NCI-H82 (cell line): ENCODE measurements at regions not wholly inside any gene's neighbourhood (a gene's known extent, or its start where the extent isn't known, plus 50 kb on each side); places are given as distances from the start of the nearest gene placed in this dataset.
"Not testable (repeated sequence)": the region's sequence is repeated elsewhere in the genome, so short reads cannot be mapped to it uniquely, and the experiment has no call there.

ENCODE experiments used
- DNase-seq: peaks from one replicate; lab custom pipeline; 2025; lab: John Stamatoyannopoulos, UW

DNA sequence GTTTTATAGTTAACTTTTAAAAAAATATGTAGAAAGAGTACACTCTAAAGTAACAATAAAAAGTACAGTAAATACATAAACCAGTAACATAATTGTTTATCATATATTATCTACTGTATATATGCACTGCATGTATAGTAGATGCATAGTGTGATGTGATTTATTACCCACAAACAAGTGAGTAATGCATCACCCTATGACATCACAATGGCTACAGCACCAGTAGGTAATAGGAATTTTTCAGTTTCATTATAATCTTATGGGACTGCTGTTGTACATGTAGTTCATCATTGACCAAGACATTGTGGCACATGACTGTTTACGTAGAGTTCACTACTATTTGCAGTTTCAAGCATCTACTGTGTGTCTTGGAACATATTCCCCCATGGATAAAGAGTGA is 1047.2 kb downstream of the ROBO2 start:
- DNase-seq = no peak

DNA sequence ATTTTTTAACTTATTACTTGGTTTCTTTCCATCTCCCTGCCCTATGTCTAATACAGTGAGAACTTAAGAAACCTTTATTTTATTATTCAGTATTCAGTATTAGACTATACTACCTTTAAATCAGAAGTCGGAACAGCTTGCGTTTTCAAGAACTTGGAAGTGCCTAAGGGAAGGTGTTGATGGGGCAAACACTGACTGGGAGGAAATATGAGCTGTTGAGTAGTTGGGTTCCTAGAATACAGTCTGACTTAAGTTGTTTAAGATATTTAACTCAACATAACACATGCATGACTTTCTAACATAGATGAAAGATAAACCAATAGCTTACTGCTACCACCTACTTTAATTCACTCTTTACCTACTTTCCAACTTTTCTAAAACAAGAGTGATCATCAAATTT is 1048.1 kb downstream of the ROBO2 start:
- no peak for DNase-seq

DNA sequence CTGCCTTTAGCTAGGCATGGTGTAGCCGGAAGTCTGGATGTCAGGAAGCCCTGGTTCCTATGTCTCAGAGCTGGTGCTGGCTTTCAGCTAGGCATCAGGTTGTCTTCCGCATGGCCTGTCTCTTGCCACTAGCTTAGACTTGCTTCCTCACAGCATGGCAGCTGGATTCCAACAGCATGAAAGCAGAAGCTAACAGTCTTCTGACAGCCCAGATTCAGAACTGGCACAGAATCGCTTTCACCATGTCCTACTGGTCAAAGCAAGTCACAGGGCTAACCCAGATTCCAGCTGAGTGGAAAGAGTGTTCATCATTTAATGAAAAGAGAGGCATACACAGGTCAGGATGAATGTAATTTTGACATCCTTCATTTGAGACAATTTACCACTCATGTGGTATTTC is 1050.5 kb downstream of the ROBO2 start:
- DNase-seq = no peak

DNA sequence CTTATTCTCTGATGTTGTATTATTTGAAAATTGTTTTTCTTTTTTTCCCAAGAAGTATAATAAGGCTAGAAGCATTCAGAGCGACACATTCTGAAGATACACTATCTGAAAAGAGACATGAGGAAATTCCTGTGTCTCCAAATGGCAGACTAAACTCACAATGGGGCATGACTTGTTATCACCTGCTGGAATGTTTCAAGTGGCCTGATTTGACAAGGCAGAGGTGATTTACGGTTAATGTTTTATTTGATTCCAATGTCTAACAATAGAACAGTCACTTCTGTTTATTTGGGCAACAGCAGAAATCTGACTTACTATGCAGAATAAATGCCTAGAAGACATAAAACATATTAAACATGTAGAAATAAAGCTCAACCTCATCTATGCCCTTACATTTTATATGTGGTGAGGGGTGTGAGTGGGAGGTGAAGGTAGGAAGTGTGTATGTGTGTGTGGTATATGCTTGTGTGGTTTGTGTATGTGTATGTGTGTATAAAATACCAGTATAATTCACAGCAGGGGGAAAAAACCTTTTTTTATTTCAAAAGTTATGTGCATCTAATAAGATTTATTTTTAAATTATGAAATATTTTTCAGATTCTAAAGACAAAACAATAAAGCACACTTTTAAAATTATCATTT is 1051.7 kb downstream of the ROBO2 start:
- no peak for DNase-seq

DNA sequence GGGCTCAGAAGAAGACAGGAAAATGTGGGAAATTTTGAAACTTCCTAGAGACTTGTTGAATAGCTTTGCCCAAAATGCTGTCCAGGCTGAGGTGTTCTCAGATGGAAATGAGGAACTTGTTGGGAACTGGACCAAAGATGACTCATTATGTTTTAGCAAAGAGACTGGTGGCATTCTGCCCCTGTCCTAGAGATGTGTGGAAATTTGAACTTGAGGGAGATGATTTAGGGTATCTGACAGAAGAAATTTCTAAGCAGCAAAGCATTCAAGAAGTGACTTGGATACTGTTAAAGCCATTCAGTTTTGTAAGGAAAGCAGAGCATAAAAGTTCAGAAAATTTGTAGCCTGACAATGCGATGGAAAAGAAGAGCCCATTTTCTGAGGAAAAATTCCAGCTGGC is 1052.7 kb downstream of the ROBO2 start:
- not testable (repeated sequence) for DNase-seq

DNA sequence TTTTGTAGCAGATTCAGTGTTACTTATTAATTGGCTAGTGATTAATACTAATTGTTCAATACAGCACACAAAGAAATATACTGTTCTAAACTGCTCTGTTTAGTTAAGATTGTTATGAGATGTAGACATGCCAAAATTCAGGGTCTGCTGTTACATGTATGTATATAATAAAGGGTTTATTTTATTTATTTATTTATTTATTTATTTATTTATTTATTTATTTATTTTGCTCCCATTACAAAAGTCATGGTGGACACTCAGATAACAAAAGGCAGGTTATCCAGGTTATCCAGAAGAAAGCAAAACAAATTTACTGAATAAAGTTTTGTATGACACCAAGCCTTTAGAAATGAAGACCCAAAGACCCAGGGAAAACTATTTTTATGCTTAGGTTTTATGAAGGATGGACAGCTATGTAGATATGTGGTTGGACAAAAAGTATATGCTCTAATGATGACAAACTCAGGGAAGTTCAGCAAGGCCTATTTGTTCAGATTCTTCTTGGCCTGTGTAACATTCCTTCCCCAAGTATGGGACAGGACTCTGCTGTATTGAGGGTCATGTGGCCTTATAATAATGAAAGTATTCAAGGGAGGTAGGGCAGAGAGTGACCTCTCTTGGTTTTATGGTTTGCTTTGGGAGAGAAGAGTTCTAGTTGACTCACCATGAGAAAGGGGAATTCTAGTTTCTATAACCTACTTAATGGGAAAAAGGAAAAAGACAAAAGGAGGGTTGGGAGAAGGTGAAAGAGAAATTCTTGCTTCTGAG is 1056.8 kb downstream of the ROBO2 start:
- no peak for DNase-seq

DNA sequence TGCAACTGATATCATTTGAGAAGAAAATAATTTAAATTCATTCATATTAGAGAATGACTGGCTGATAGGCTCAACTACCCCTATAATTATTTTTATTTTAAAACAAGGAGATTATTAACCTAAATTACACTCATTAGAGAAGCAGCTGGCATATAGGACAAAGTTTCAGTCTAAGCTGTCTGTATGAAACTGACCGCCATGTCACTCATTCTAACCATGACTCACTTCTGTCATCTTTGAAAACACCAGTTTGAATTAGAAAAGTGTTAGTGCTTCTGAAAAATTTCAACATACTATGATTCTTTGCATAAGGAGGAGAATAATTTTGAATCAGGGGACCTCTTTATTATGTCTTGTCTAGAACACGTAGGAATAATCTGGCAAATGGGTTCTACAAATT is 1058.5 kb downstream of the ROBO2 start:
- DNase-seq = no peak

DNA sequence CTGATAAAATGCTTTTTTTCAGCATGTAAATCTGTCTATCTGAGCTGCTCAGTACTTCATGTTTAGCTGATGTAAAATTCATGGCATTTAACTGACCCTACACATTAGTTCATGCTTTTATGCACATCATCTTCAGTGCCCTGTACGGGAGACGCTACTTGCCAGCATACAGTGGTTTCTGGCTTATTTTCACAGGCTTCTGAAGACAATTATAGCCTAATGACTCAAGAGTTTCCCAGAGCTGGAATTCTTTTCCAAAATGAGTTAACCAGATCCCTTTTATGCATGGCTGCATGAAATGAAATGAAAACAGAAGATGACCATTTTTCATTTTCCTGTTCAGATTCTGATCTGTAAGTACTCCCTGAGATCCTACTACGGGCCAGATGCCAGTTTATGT is 1061.5 kb downstream of the ROBO2 start:
- no peak for DNase-seq

DNA sequence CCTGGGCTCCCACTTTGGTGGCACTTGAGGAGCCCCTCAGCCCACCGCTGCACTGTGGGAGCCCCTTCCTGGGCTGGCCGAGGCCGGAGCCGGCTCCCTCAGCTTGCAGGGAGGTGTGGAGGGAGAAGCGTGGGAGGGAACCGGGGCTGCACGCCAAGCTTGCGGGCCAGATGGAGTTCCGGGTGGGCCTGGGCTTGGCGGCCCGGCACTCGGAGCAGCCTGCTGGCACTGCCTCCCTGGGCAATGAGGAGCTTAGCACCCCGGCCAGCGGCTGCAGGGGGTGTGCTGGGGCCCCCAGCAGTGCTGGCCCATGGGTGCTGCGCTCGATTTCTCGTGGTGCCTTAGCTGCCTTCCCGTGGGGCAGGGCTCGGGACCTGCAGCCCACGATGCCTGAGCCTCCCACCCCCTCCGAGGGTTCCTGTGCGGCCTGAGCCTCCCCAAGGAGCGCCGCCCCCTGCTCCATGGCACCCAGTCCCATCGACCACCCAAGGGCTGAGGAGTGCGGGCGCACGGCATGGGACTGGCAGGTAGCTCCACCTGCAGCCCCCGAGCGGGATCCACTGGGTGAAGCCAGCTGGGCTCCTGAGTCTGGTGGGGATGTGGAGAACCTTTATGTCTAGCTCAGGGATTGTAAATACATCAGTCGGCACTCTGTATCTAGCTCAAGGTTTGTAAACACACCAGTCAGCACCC is 1068.5 kb downstream of the ROBO2 start:
- DNase-seq = not testable (repeated sequence)

DNA sequence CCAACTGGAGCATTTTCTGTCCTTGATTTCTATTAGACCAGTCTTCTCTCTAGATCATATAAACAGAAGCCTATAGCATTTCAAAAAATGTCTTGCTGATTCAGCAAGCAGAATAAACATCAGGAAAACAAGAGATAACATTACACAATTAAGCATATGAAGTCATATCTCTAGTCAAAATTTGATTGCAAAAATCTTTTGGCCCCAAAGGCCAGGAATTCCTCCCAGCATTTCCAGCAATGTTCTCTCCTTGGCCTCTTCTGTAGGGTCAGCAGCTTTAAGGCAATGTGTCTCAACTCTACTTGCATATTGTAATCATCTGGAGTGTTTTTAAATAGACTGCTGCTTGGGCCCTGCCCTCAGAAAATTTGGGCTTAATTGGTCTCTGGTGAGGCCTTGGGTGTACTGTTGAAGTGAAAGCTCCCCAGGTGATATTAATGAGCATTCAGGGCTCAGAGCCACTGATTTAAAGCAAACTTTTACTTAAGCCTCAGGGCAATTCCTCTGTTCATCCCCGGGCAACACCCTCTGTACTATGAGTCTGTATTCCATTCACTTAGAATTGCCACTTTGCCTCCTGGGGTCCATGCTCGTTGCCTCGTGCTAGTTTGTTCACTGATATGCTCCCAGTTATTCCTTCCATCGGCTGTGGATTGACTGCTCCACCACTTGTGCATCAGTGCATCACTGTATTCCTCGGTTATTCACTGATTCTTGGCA is 1072.6 kb downstream of the ROBO2 start:
- no peak for DNase-seq

DNA sequence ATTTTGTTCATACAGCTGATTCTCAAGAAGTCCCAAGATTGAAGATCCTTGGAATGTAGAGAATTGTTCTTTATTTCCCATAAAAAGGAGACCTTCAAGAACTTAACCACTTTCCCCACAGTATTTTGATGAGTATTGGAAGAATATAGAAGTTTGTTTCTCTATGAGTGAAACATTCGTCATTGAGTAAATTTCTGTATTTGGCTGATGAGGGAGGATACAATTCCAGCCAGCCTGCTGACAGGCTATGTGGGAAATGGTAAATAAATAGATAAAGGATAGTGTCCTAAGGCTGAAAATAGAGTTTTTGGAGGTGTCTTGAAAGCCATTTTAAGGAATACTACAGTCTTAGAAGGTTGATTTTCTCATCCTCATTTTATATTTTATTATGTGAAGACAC is 1076.1 kb downstream of the ROBO2 start:
- no peak for DNase-seq

DNA sequence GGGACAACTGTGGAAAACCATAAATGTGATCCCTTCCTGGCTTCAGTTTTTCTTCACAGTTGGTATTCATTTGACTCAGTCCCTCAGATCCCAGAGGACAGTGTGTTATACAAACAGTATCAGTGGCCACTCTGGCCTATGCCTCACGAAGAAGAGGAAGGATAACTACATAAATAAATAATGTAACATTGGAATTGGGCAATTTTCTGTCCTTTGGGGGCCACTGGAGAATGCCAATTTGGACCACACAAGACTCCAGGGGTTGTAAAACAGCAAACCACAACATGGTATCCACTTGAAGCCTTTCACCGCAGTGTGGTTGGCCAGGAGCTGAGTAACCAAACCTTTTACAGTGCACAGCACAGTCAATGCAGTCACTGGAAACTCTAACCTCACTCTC is 1077.0 kb downstream of the ROBO2 start:
- no peak for DNase-seq

DNA sequence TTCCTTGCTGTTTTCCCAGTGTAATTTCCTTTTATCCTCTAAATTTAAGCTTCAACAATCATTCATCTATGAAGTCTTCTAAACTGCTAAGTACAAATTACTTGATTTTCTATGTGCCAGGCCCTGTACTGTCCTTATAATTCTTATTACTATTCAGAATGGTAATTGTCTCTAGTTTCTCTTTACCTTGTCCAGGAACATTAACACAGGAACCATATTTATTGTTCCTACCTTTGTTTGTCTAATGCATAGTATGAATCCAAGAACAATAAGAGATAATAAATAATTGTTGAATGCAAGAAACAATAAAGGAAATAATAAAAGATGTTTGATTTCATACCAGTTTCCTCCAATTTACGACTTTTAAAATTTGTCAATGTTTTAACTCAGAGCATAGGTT is 1083.2 kb downstream of the ROBO2 start:
- no peak for DNase-seq

DNA sequence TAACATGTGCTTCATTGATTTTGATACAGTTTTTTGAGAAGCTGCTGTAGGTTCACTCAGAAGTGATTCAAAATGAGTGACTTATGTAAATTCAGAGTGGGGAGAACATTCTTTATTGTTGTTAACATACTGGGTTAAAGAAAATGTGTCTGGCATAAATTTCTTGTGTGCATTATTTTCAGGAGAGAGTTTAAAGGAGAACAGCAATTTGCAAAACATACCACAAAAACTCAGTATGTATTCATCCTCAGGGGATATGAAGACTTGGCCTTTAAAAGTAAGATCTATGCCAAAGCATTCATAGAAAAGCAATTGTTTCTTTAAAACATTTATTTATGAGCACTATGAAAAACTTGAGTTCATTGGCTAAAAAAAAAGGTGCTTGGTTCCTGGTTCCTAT is 1089.8 kb downstream of the ROBO2 start:
- DNase-seq = no peak

DNA sequence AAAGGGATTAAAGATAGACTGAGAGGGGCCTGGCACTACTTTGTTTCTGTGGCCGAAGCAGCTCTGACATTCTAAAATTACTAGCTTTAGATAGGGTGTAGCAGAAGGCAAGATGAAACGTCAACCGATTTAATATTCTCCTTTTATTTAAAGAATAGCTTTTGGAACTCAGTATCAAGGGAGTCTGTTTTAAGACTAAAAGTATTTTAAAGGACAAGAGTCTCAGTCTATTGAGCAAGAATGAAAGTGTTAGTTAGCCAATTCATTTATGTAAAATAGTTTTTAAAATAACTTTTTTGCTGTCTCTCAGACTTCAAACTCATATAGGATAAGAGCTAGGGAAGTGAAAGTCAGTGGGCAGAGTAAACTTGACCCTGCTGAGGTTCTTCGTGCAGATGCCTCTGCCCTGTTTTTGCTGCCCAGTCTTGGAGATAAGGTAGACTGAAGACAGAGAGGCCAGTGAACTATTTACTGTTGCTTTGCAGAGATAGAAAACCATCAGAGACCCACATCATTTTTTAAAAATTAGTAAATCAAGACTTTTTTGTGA is 1090.9 kb downstream of the ROBO2 start:
- no peak for DNase-seq

DNA sequence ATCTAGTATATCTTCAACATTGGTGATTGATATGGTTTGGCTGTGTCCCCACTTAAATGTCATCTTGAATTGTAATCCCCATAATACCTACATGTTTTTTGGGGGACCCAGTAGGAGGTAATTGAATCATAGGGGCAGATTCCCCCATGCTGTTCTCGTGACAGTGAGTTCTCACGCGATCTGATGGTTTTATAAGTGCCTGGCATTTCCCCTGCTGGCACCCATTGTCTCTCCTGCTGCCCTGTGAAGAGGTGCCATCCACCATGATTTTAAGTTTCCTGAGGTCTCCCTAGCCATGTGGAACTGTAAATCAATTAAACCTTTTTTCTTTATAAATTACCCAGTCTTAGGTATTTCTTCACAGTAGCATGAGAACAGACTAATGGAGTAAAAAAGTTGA is 1094.6 kb downstream of the ROBO2 start:
- DNase-seq = no peak

DNA sequence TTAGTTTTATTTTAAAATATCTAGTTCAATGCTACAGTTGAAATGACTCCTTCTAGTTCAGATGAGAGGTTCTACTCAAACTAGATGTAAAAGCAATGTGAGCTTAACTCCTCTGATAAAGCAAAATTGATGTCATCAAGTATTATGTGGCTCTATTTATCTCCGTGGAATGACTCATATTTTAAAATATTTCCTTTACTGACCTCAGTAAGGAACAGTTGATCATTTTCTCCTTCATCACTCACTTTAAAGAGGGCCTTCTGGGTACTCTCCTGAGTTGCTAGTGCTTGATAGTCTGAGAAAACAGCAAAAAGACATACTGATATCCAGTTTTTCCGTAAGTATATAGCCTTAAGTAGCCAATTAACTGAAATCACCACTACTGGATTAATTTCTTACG is 1099.3 kb downstream of the ROBO2 start:
- no peak for DNase-seq

DNA sequence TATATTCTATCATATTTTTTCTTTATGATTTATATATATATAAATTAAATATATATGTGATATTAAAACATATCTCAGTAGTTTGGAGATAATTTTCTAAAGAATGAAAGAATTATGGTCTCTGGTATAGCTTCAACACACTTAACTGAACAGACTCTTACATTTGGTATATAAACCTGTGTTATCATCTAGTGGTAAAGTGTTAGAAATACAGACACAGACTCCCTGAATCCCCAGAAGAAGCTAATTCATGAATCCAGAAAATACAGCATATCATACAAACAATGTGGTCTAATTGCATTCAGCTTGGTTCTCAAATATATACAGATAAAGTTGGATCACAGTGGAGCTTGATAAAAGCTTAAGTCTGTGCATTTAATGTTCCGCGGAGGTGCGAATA is 1100.4 kb downstream of the ROBO2 start:
- DNase-seq = no peak

DNA sequence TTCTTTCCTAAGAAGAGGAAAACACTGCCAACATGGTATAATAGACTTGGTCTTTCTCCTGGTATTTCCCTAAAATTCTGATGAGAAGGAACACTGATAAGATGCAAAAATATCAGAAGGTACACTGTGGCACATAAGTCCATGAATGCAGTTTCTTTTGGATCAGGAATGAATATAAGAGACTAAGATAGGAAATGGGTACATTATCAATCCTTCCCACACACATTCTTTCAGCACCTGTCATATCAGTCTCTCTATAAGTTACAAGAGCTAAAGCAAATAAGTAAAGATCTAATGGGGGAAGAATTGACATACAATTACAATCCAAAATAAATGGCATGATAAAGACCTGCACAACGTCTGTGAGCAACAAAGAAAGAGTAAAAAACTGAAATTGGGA is 1101.0 kb downstream of the ROBO2 start:
- DNase-seq = no peak

DNA sequence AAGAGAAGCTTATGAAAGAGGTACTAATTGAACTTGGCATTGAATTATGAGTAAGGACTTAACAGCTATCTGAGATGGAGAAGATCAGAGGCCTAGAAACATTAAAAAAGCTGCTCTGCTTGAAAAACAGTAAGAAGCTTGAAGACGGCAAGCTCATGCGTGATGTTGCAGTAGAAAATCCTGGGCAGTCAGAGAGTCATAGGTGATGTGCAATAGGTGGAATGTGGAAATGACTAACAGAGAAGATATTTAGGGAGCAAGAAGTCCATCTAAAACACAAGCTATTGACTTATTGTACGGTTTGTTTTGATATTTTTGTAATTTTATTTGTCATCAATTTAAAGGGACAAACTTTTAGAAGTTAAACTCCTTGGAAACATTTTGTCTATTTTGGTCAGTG is 1101.4 kb downstream of the ROBO2 start:
- no peak for DNase-seq

DNA sequence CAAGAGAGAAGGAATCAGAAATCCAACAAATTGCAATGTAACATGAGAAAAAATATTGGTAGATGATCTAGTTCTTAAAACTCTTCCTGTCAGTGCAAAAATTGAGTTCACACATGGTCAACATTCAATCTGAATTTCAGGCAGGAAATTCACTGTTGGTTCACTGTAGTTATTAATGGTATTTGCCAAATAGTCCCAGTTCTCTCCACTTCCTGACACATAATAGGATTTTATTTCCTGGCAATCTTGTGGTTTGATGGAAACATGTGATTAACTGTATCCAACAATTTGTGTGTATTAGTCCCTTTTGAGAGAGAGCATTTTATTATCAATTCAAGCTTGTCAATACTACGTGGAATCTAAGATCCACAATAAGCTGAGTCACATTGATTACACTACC is 1103.1 kb downstream of the ROBO2 start:
- DNase-seq = no peak

DNA sequence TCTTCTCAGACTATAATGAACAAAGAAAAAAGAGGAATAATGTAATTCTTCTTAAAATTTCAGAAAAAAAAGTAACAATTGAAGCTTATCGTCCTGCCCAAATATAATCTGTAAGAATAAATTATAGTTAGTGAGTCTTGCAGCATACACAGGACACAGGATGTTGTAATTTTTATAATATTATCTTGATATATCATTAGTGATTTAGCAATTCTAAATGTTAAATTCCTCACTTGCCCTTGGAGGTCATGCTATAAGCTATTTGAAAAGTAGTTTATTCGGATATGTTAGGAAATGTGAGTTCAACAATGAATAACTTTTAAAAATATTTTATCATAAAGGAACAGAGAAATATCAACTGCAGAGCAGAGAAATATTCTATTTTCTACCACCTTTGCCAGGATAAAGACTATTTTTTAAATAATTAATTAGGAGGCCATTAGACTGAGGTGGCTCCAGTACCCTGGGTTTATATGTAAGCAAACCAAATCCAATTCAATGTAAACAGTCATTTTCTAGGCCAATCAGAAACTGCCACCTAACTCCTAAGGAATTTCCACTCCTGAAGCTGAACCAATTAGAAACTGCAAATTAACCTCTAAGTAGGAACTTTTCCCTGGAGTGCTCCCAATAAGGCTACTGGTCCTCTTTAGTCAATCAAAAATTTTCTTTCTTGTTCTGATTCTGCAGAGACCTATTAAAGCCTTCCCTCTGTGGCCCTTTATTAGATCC is 1109.3 kb downstream of the ROBO2 start:
- no peak for DNase-seq
